Kidney (tissue), 13 donors: ENCODE measurements at regions not wholly inside any gene's neighbourhood (a gene's known extent, or its start where the extent isn't known, plus 50 kb on each side); places are given as distances from the start of the nearest gene placed in this dataset.

Experiments used
- DNase-seq, 5 donors: peaks; one replicate each; pipeline ENCODE4 v3.0.0-alpha.2; 2013 to 2020
- FAIRE-seq: peaks from 2 replicates; lab custom pipeline; 2012; peaks lifted over from hg19 to GRCh38; lab: Jason Lieb, UNC
- H3K27ac ChIP-seq, 2 donors: one replicate each; pipeline ENCODE4 v1.7.0; 2013; ENCODE audit warnings: low read depth in 2 of 2, low read length in 2 of 2, inconsistent platforms in 1 of 2
- H3K27me3 ChIP-seq: one replicate; pipeline ENCODE4 v1.7.1; 2013; ENCODE audit warnings: low read length, inconsistent platforms; ENCODE audit not compliant: control insufficient read depth, insufficient read depth
- H3K36me3 ChIP-seq, 3 donors: one replicate each; pipeline versions ENCODE4 v1.7.0 to v1.7.1; 2013; ENCODE audit warnings: low read length in 3 of 3, control low read depth in 1 of 3, inconsistent platforms in 1 of 3; ENCODE audit not compliant: insufficient read depth in 3 of 3, control insufficient read depth in 2 of 3
- H3K4me1 ChIP-seq, 3 donors: one replicate each; pipeline versions ENCODE4 v1.7.0 to v1.7.1; 2013; ENCODE audit warnings: low read length in 3 of 3, inconsistent platforms in 1 of 3, low read depth in 1 of 3; ENCODE audit not compliant: control insufficient read depth in 2 of 3, insufficient read depth in 2 of 3
- H3K4me3 ChIP-seq, 3 donors: one replicate each; pipeline versions ENCODE4 v1.7.0 to v1.8.1; 2013; ENCODE audit warnings: low read length in 3 of 3, control low read depth in 1 of 3, inconsistent platforms in 1 of 3
- H3K9ac ChIP-seq, 3 donors: one replicate each; pipeline versions ENCODE4 v1.7.0 to v1.7.1; 2013; ENCODE audit warnings: low read length in 3 of 3, control low read depth in 1 of 3, inconsistent platforms in 1 of 3
- H3K9me3 ChIP-seq, 3 donors: one replicate each; pipeline versions ENCODE4 v1.7.0 to v1.7.1; 2013; ENCODE audit warnings: low read length in 3 of 3, control low read depth in 1 of 3, inconsistent platforms in 1 of 3; ENCODE audit not compliant: control insufficient read depth in 2 of 3, insufficient read depth in 1 of 3
- CTCF ChIP-seq: IDR thresholded peaks from 3 replicates; pipeline ENCODE4 v1.5.1; 2012; ENCODE audit warnings: mild to moderate bottlenecking, moderate library complexity, borderline replicate concordance; ENCODE audit not compliant: insufficient read depth; ENCODE audit errors: extremely low read depth
- intact Hi-C: fragments of 100-400 bp; cut with DNase I; formaldehyde crosslinking; loops from one replicate; pipeline ENCODE4 v1.11.1; 2022
- donor health status: control.
- donor health status: control.
- donor health status: control.
- donor health status: control.
- donor health status: control.
- donor health status: DM: yes; HTN: yes; CAD: no.
- donor health status: Normal renal cell carcinoma (clear cell type).

- intact Hi-C loops, result no loop called here
- H3K27me3 ChIP-seq, result no peaks in the 10 kb centered on the region
- no peak overlapping the region for H3K27ac ChIP-seq
- no peak overlapping the region for H3K9ac ChIP-seq
- H3K9me3 ChIP-seq, result no peaks in the 10 kb centered on the region
- DNase-seq, result peak in 3 of 5 donors; percentile 32 to 62 (median 49)
- no peak for TF ChIP-seq CTCF
- no peak overlapping the region for H3K4me3 ChIP-seq
- no peak for FAIRE-seq
- no peaks in the 10 kb centered on the region for H3K36me3 ChIP-seq
- no peaks in the 10 kb centered on the region for H3K4me1 ChIP-seq
These were observed 65.4 kb upstream of the SPOCK1 start for GRCh38 chr5:137564398-137564961.

- no peak overlapping the region for H3K27ac ChIP-seq
- no peak overlapping the region for H3K4me3 ChIP-seq
- no peaks in the 10 kb centered on the region for H3K4me1 ChIP-seq
- DNase-seq, result peak in 4 of 5 donors; percentile 42 to 83 (median 70)
- no peak for FAIRE-seq
- no peak for TF ChIP-seq CTCF
- no peaks in the 10 kb centered on the region for H3K27me3 ChIP-seq
- H3K36me3 ChIP-seq, result no peaks in the 10 kb centered on the region
- no peak overlapping the region for H3K9ac ChIP-seq
- intact Hi-C loops, result no loop called here
- H3K9me3 ChIP-seq, result no peaks in the 10 kb centered on the region
These were observed 64.7 kb upstream of the SPOCK1 start for GRCh38 chr5:137563646-137564397.

- intact Hi-C loops, result no loop called here
- FAIRE-seq, result no peak
- H3K4me1 ChIP-seq, result no peaks in the 10 kb centered on the region
- no peak for DNase-seq
- H3K9me3 ChIP-seq, result no peaks in the 10 kb centered on the region
- H3K36me3 ChIP-seq, result no peaks in the 10 kb centered on the region
- no peak overlapping the region for H3K9ac ChIP-seq
- no peak for TF ChIP-seq CTCF
- no peak overlapping the region for H3K27ac ChIP-seq
- H3K27me3 ChIP-seq, result no peaks in the 10 kb centered on the region
- H3K4me3 ChIP-seq, result no peak overlapping the region
These were observed 64.1 kb upstream of the SPOCK1 start for GRCh38 chr5:137563301-137563645.

- Histone ChIP-seq H3K27me3 (no peaks in the 10 kb centered on the region), H3K36me3 (no peaks in the 10 kb centered on the region), H3K9ac (no peak overlapping the region), H3K4me1 (no peaks in the 10 kb centered on the region), H3K9me3 (no peaks in the 10 kb centered on the region), H3K4me3 (no peak overlapping the region), H3K27ac (no peak overlapping the region)
- no peak for FAIRE-seq
- no peak for DNase-seq
- intact Hi-C loops, result no loop called here
- no peak for TF ChIP-seq CTCF
These were observed 62.5 kb upstream of the SPOCK1 start for GRCh38 chr5:137561608-137562007.
